IPS-18a (cell line): ENCODE measurements at regions not wholly inside any gene's neighbourhood (a gene's known extent, or its start where the extent isn't known, plus 50 kb on each side); places are given as distances from the start of the nearest gene placed in this dataset.
A peak's percentile ranks its signal among the peaks of the same experiment; 100 is the strongest.

Source experiments
- H3K27ac ChIP-seq: one replicate; pipeline ENCODE4 v1.5.1; 2013; ENCODE audit warnings: low read length
- H3K27me3 ChIP-seq: one replicate; pipeline ENCODE4 v1.6.1; 2013; ENCODE audit warnings: mild to moderate bottlenecking, low read length; ENCODE audit not compliant: control insufficient read depth, insufficient read depth
- H3K36me3 ChIP-seq: one replicate; pipeline ENCODE4 v1.6.1; 2013; ENCODE audit warnings: low read depth, low read length; ENCODE audit not compliant: control insufficient read depth
- H3K4me1 ChIP-seq: one replicate; pipeline ENCODE4 v1.6.1; 2013; ENCODE audit warnings: low read depth, low read length; ENCODE audit not compliant: control insufficient read depth
- H3K4me3 ChIP-seq: one replicate; pipeline ENCODE4 v1.5.1; 2013; ENCODE audit warnings: low read length
- H3K9ac ChIP-seq: one replicate; pipeline ENCODE4 v1.6.1; 2013; ENCODE audit warnings: mild to moderate bottlenecking, low read length, moderate library complexity
- H3K9me3 ChIP-seq: one replicate; pipeline ENCODE4 v1.6.1; 2013; ENCODE audit warnings: low read depth, low read length; ENCODE audit not compliant: control insufficient read depth

- Histone ChIP-seq H3K36me3 (no peaks in the 10 kb centered on the region), H3K27me3 (no peaks in the 10 kb centered on the region), H3K27ac (no peak overlapping the region), H3K9ac (no peak overlapping the region), H3K4me3 (no peak overlapping the region), H3K4me1 (peaks cover 16% of the 10 kb centered on the region), H3K9me3 (no peaks in the 10 kb centered on the region)
Observed at GRCh38 chr15:70382762-70383458, 285.2 kb upstream of the TLE3 start.

GRCh38 chr15:70382009-70382749 is 284.5 kb upstream of the TLE3 start:
- Histone ChIP-seq H3K27me3 (peaks cover 1% of the 10 kb centered on the region), H3K36me3 (no peaks in the 10 kb centered on the region), H3K27ac (no peak overlapping the region), H3K4me3 (no peak overlapping the region), H3K9me3 (no peaks in the 10 kb centered on the region), H3K9ac (no peak overlapping the region), H3K4me1 (peaks cover 23% of the 10 kb centered on the region)

- H3K27ac ChIP-seq: no peak overlapping the region
- H3K36me3 ChIP-seq: no peaks in the 10 kb centered on the region
- no peaks in the 10 kb centered on the region for H3K9me3 ChIP-seq
- H3K4me1 ChIP-seq: peaks cover 26% of the 10 kb centered on the region
- H3K9ac ChIP-seq: no peak overlapping the region
- H3K4me3 ChIP-seq: no peak overlapping the region
- H3K27me3 ChIP-seq: peaks cover 17% of the 10 kb centered on the region
Observed at GRCh38 chr15:70379938-70380883, 282.5 kb upstream of the TLE3 start.

- no peaks in the 10 kb centered on the region for H3K9me3 ChIP-seq
- peaks cover 27% of the 10 kb centered on the region for H3K4me1 ChIP-seq
Observed at GRCh38 chr15:70379134-70379533, 281.4 kb upstream of the TLE3 start.

GRCh38 chr15:70378126-70379031 is 280.7 kb upstream of the TLE3 start:
- Histone ChIP-seq H3K27ac (no peak overlapping the region), H3K27me3 (peaks cover 18% of the 10 kb centered on the region), H3K4me3 (no peak overlapping the region), H3K9ac (no peak overlapping the region), H3K36me3 (no peaks in the 10 kb centered on the region), H3K9me3 (no peaks in the 10 kb centered on the region), H3K4me1 (peaks cover 27% of the 10 kb centered on the region)

More at GRCh38 chr15:70379134-70379533, 281.4 kb upstream of the TLE3 start:
- Histone ChIP-seq H3K36me3 (no peaks in the 10 kb centered on the region), H3K4me3 (no peak overlapping the region), H3K9ac (no peak overlapping the region), H3K27me3 (peaks cover 18% of the 10 kb centered on the region), H3K27ac (no peak overlapping the region)

GRCh38 chr15:70376929-70377691 is 279.4 kb upstream of the TLE3 start:
- H3K27ac ChIP-seq: no peak overlapping the region
- no peak overlapping the region for H3K9ac ChIP-seq
- peak overlapping the region; percentile 62 for H3K4me3 ChIP-seq

GRCh38 chr15:70376031-70376928 is 278.6 kb upstream of the TLE3 start:
- Histone ChIP-seq H3K27ac (no peak overlapping the region), H3K4me1 (peaks cover 27% of the 10 kb centered on the region), H3K4me3 (peak overlapping the region; percentile 62), H3K9ac (no peak overlapping the region), H3K27me3 (peaks cover 18% of the 10 kb centered on the region), H3K9me3 (no peaks in the 10 kb centered on the region), H3K36me3 (no peaks in the 10 kb centered on the region)

More at GRCh38 chr15:70376929-70377691, 279.4 kb upstream of the TLE3 start:
- Histone ChIP-seq H3K9me3 (no peaks in the 10 kb centered on the region), H3K4me1 (peaks cover 27% of the 10 kb centered on the region), H3K36me3 (no peaks in the 10 kb centered on the region), H3K27me3 (peaks cover 18% of the 10 kb centered on the region)

GRCh38 chr15:70375586-70375985 is 277.9 kb upstream of the TLE3 start:
- H3K36me3 ChIP-seq: no peaks in the 10 kb centered on the region
- H3K4me3 ChIP-seq: peak overlapping the region; percentile 62
- H3K4me1 ChIP-seq: peaks cover 27% of the 10 kb centered on the region
- peaks cover 18% of the 10 kb centered on the region for H3K27me3 ChIP-seq
- no peaks in the 10 kb centered on the region for H3K9me3 ChIP-seq
- H3K27ac ChIP-seq: no peak overlapping the region
- no peak overlapping the region for H3K9ac ChIP-seq

GRCh38 chr15:70375006-70375431 is 277.3 kb upstream of the TLE3 start:
- Histone ChIP-seq H3K9ac (no peak overlapping the region), H3K4me1 (peaks cover 27% of the 10 kb centered on the region), H3K9me3 (no peaks in the 10 kb centered on the region), H3K27me3 (peaks cover 18% of the 10 kb centered on the region), H3K36me3 (no peaks in the 10 kb centered on the region), H3K4me3 (no peak overlapping the region), H3K27ac (no peak overlapping the region)
